ENCODE measurements at regions not wholly inside any gene's neighbourhood (a gene's known extent, or its start where the extent isn't known, plus 50 kb on each side); places are given as distances from the start of the nearest gene placed in this dataset.

GRCh38 chr12:114165921-114166320 is 199.8 kb upstream of the RBM19 start:
- TF ChIP-seq CTCF (conservative IDR thresholded peaks at IDR 0.05 in 1 of 2, IDR thresholded peaks at IDR 0.05 in 1 of 2; ENCODE audit: low read depth in 1 of 2, low read length in 2 of 2) (no peak), EZH2 (IDR thresholded peaks at IDR 0.05; ENCODE audit: low read length, missing control alignments) (no peak)
